SK-N-SH (cell line): ENCODE measurements at regions not wholly inside any gene's neighbourhood (a gene's known extent, or its start where the extent isn't known, plus 50 kb on each side); places are given as distances from the start of the nearest gene placed in this dataset.

ENCODE experiments used
- CTCF ChIA-PET: fragments of 300-600, 350-600 bp; formaldehyde crosslinking; extraction: SDS; loops from one replicate; lab custom pipeline; 2021; lab: Yijun Ruan, JAX
- POLR2A ChIA-PET: fragments of 350-600 bp; sonication (Branson Sonifier 250); formaldehyde crosslinking; extraction: SDS; loops from one replicate; lab custom pipeline; 2020; ENCODE audit warnings: antibody characterized with exemption, inconsistent platforms; lab: Yijun Ruan, JAX
- DNase-seq: peaks from one replicate; pipeline ENCODE4 v3.0.0; 2012
- H2AFZ ChIP-seq: fragments of 200-600 bp; sonication (generic); 2 replicates; pipeline ENCODE4 v1.8.1; 2016; ENCODE audit warnings: antibody characterized with exemption, mild to moderate bottlenecking, low read depth
- H3F3A ChIP-seq: fragments of 200-600 bp; sonication (generic); replicated peaks from 2 replicates; pipeline ENCODE3; 2016; ENCODE audit warnings: antibody characterized with exemption, mild to moderate bottlenecking; ENCODE audit not compliant: insufficient read depth
- H3K27ac ChIP-seq, 2 experiments: fragments of 200-500 bp in 1 of 2; fragments of 200-600 bp in 1 of 2; sonication (Bioruptor generic) in 1 of 2; sonication (generic), shearing (Covaris generic) in 1 of 2; 2 replicates each; pipeline versions ENCODE4 v1.5.1 to v1.6.1; 2014 to 2016; ENCODE audit warnings: low read depth in 2 of 2, inconsistent platforms in 1 of 2, low read length in 1 of 2, mild to moderate bottlenecking in 1 of 2, mixed read lengths in 1 of 2
- H3K27me3 ChIP-seq: fragments of 200-600 bp; sonication (generic), shearing (Covaris generic); 2 replicates; pipeline ENCODE4 v1.6.1; 2016; ENCODE audit warnings: mixed run types; ENCODE audit not compliant: insufficient read depth
- H3K36me3 ChIP-seq, 2 experiments: fragments of 200-500 bp in 1 of 2; fragments of 200-600 bp in 1 of 2; sonication (Bioruptor generic) in 1 of 2; sonication (generic) in 1 of 2; replicated peaks in 1 of 2; 2 replicates each; pipeline versions ENCODE3 to v1.5.1; 2014 to 2016; ENCODE audit warnings: low read length in 1 of 2, mild to moderate bottlenecking in 1 of 2; ENCODE audit not compliant: insufficient read depth in 2 of 2, control insufficient read depth in 1 of 2
- H3K4me1 ChIP-seq, 2 experiments: fragments of 200-500 bp in 1 of 2; fragments of 200-600 bp in 1 of 2; sonication (Bioruptor generic) in 1 of 2; sonication (generic), shearing (Covaris generic) in 1 of 2; 2 replicates each; pipeline versions ENCODE4 v1.5.1 to v1.6.1; 2014 to 2016; ENCODE audit warnings: low read depth in 1 of 2, low read length in 1 of 2, mixed run types in 1 of 2; ENCODE audit not compliant: insufficient read depth in 2 of 2, control insufficient read depth in 1 of 2
- H3K4me2 ChIP-seq: fragments of 200-600 bp; sonication (generic), shearing (Covaris generic); 2 replicates; pipeline ENCODE4 v1.6.1; 2017; ENCODE audit warnings: mixed run types
- H3K4me3 ChIP-seq, 2 experiments: fragments of 200-500 bp in 1 of 2; fragments of 200-600 bp in 1 of 2; sonication (Bioruptor generic) in 1 of 2; sonication (generic), shearing (Covaris generic) in 1 of 2; 2 replicates each; pipeline versions ENCODE4 v1.5.1 to v1.8.1; 2014 to 2016; ENCODE audit warnings: low read depth in 2 of 2, inconsistent platforms in 1 of 2, low read length in 1 of 2, mild to moderate bottlenecking in 1 of 2, mixed read lengths in 1 of 2, moderate library complexity in 1 of 2
- H3K79me2 ChIP-seq: fragments of 200-600 bp; sonication (generic); 2 replicates; pipeline ENCODE4 v1.8.1; 2017; ENCODE audit warnings: mild to moderate bottlenecking; ENCODE audit not compliant: insufficient read depth
- H3K9ac ChIP-seq: fragments of 200-600 bp; sonication (generic); 2 replicates; pipeline ENCODE4 v1.6.1; 2017; ENCODE audit warnings: mixed run types
- H3K9me2 ChIP-seq: fragments of 200-600 bp; sonication (generic); 2 replicates; pipeline ENCODE4 v1.6.1; 2017; ENCODE audit warnings: mixed run types
- H3K9me3 ChIP-seq: fragments of 200-600 bp; sonication (generic); 2 replicates; pipeline ENCODE4 v1.6.1; 2017; ENCODE audit warnings: mixed run types, mild to moderate bottlenecking, moderate library complexity
- H4K20me1 ChIP-seq: fragments of 200-600 bp; sonication (generic); 2 replicates; pipeline ENCODE4 v1.6.1; 2017; ENCODE audit warnings: mild to moderate bottlenecking, mixed run types; ENCODE audit not compliant: insufficient read depth
- CHD2 ChIP-seq: fragments of 150-350 bp; IDR thresholded peaks from 2 replicates; pipeline ENCODE4 v1.6.1; 2018; ENCODE audit warnings: low read length; ENCODE audit not compliant: partially characterized antibody
- CTCF ChIP-seq: fragments of 200-600 bp; sonication (generic); IDR thresholded peaks from 2 replicates; pipeline ENCODE4 v1.6.1; 2017; ENCODE audit warnings: antibody characterized with exemption, mild to moderate bottlenecking, moderate library complexity
- EP300 ChIP-seq, 2 experiments: IDR thresholded peaks; 2 replicates each; pipeline versions ENCODE4 v1.4.0 to v1.6.1; 2012; ENCODE audit warnings: borderline replicate concordance in 1 of 2, low read depth in 1 of 2, low read length in 1 of 2
- EZH2phosphoT487 ChIP-seq: fragments of 200-600 bp; sonication (generic); IDR thresholded peaks from 2 replicates; pipeline ENCODE4 v1.6.1; 2017; ENCODE audit warnings: low read depth, mixed run types, mild to moderate bottlenecking, antibody characterized with exemption, moderate library complexity, borderline replicate concordance
- FOXJ3 ChIP-seq: sonication (generic); formaldehyde crosslinking; IDR thresholded peaks from 2 replicates; pipeline ENCODE4 v1.5.1; 2020; ENCODE audit warnings: mild to moderate bottlenecking, missing genetic modification reagents
- FOXM1 ChIP-seq: IDR thresholded peaks from 2 replicates; pipeline ENCODE4 v1.4.0; 2012; ENCODE audit warnings: low read depth, mild to moderate bottlenecking
- GATA2 ChIP-seq: sonication (generic); formaldehyde crosslinking; IDR thresholded peaks from 2 replicates; pipeline ENCODE4 v1.5.0; 2020; ENCODE audit warnings: mild to moderate bottlenecking, missing genetic modification reagents
- MEF2A ChIP-seq: IDR thresholded peaks from 2 replicates; pipeline ENCODE4 v1.4.0; 2012; ENCODE audit warnings: low read depth, borderline replicate concordance
- NFIC ChIP-seq: IDR thresholded peaks from 2 replicates; pipeline ENCODE4 v1.4.0; 2012; ENCODE audit warnings: borderline replicate concordance
- POLR2AphosphoS5 ChIP-seq: IDR thresholded peaks from 2 replicates; pipeline ENCODE4 v1.6.1; 2012; ENCODE audit warnings: low read depth, low read length
- REST ChIP-seq: IDR thresholded peaks from 2 replicates; pipeline ENCODE4 v1.6.1; 2012; ENCODE audit warnings: mild to moderate bottlenecking, low read depth, low read length, moderate library complexity
- RXRA ChIP-seq: IDR thresholded peaks from 2 replicates; pipeline ENCODE4 v1.4.0; 2012; ENCODE audit warnings: low read depth, mild to moderate bottlenecking, borderline replicate concordance
- SIN3A ChIP-seq: IDR thresholded peaks from 2 replicates; pipeline ENCODE4 v1.6.1; 2012; ENCODE audit warnings: low read depth, mild to moderate bottlenecking, low read length, moderate library complexity, borderline replicate concordance
- TEAD4 ChIP-seq: IDR thresholded peaks from 2 replicates; pipeline ENCODE4 v1.4.0; 2012; ENCODE audit warnings: mild to moderate bottlenecking, borderline replicate concordance; ENCODE audit not compliant: insufficient read depth
- USF1 ChIP-seq: IDR thresholded peaks from 2 replicates; pipeline ENCODE4 v1.4.0; 2012; ENCODE audit warnings: low read depth, borderline replicate concordance
- USF2 ChIP-seq: fragments of 150-350 bp; IDR thresholded peaks from 2 replicates; pipeline ENCODE4 v1.6.1; 2017; ENCODE audit warnings: antibody characterized with exemption, low read length, low read depth, borderline replicate concordance
- YY1 ChIP-seq: IDR thresholded peaks from 2 replicates; pipeline ENCODE4 v1.4.0; 2012; ENCODE audit warnings: low read depth, mild to moderate bottlenecking
- WGBS: methylation state at CpG from one replicate; pipeline ENCODE4 v1.1.6; 2017; ENCODE audit warnings: low lambda C conversion rate; 5-methylcytosine and 5-hydroxymethylcytosine counted together

- DNase-seq, result no peak
- no peaks in the 10 kb centered on the region for H3K36me3 ChIP-seq
- CTCF ChIA-PET, result interaction anchor here (1.1 to 5.5 kb wide), 2 partner anchors 8 to 12 kb away, joined by 3 to 41 read pairs; no protein-coding TSS in a partner anchor
- no peak overlapping the region for H3K4me2 ChIP-seq
- no peak overlapping the region for H2AFZ ChIP-seq
- H3K9me3 ChIP-seq, result no peaks in the 10 kb centered on the region
- H4K20me1 ChIP-seq, result no peaks in the 10 kb centered on the region
- H3K27ac ChIP-seq, result no peak overlapping the region
- TF ChIP-seq FOXJ3 (no peak), YY1 (no peak), SIN3A (no peak), EZH2phosphoT487 (no peak), CTCF (no peak), POLR2AphosphoS5 (no peak), FOXM1 (no peak), GATA2 (CRISPR knock-in tag) (no peak), NFIC (no peak), USF2 (no peak), REST (no peak), TEAD4 (no peak), USF1 (no peak), MEF2A (no peak), CHD2 (no peak), EP300 (IDR thresholded peaks at IDR 0.05; ENCODE audit: borderline replicate concordance in 1 of 2, low read depth in 1 of 2, low read length in 1 of 2) (no peak), RXRA (no peak)
- H3K4me3 ChIP-seq, result no peak overlapping the region
- POLR2A ChIA-PET, result no interaction called here
- H3K9me2 ChIP-seq, result no peaks in the 10 kb centered on the region
- no peak overlapping the region for H3K9ac ChIP-seq
- no peaks in the 10 kb centered on the region for H3F3A ChIP-seq
- H3K27me3 ChIP-seq, result no peaks in the 10 kb centered on the region
- WGBS, result 12% methylated on average over 3 of the region's 3 CpGs
- no peaks in the 10 kb centered on the region for H3K79me2 ChIP-seq
- H3K4me1 ChIP-seq, result no peaks in the 10 kb centered on the region
Observed at GRCh38 chr12:44960423-44960822, 84.3 kb upstream of the NELL2 start.
